Endothelial cell (in vitro differentiated cells): ENCODE measurements at regions not wholly inside any gene's neighbourhood (a gene's known extent, or its start where the extent isn't known, plus 50 kb on each side); places are given as distances from the start of the nearest gene placed in this dataset.

Source experiments
- DNase-seq: peaks from one replicate; pipeline ENCODE4 v3.0.0; 2021; ENCODE audit warnings: low spot score
- H3K27ac Mint-ChIP-seq: one replicate; pipeline ENCODE4 v1.8.0; 2021; ENCODE audit warnings: mixed read lengths, inconsistent platforms; ENCODE audit not compliant: unreplicated experiment
- H3K27me3 Mint-ChIP-seq: one replicate; pipeline ENCODE4 v1.8.0; 2021; ENCODE audit warnings: mild to moderate bottlenecking, moderate library complexity, mixed read lengths, inconsistent platforms; ENCODE audit not compliant: unreplicated experiment
- H3K36me3 Mint-ChIP-seq: one replicate; pipeline ENCODE4 v1.8.0; 2021; ENCODE audit warnings: mild to moderate bottlenecking, low read depth, mixed read lengths, inconsistent platforms; ENCODE audit not compliant: unreplicated experiment
- H3K4me1 Mint-ChIP-seq: one replicate; pipeline ENCODE4 v1.8.0; 2021; ENCODE audit warnings: mild to moderate bottlenecking, mixed read lengths, inconsistent platforms; ENCODE audit not compliant: unreplicated experiment
- H3K4me3 Mint-ChIP-seq: one replicate; pipeline ENCODE4 v1.8.0; 2021; ENCODE audit warnings: mild to moderate bottlenecking, mixed read lengths, inconsistent platforms; ENCODE audit not compliant: unreplicated experiment
- H3K9me3 Mint-ChIP-seq: one replicate; pipeline ENCODE4 v1.8.0; 2021; ENCODE audit warnings: mixed read lengths, inconsistent platforms; ENCODE audit not compliant: unreplicated experiment
- TF ChIP-seq, protein P1 (sequence below): fragments of 200-600 bp; sonication (generic); IDR thresholded peaks from one replicate; pipeline ENCODE4 v1.5.0; 2021; ENCODE audit warnings: antibody characterized with exemption; ENCODE audit not compliant: unreplicated experiment

- H3K36me3 Mint-ChIP-seq, result no peaks in the 10 kb centered on the region
- TF ChIP-seq, protein P1, sequence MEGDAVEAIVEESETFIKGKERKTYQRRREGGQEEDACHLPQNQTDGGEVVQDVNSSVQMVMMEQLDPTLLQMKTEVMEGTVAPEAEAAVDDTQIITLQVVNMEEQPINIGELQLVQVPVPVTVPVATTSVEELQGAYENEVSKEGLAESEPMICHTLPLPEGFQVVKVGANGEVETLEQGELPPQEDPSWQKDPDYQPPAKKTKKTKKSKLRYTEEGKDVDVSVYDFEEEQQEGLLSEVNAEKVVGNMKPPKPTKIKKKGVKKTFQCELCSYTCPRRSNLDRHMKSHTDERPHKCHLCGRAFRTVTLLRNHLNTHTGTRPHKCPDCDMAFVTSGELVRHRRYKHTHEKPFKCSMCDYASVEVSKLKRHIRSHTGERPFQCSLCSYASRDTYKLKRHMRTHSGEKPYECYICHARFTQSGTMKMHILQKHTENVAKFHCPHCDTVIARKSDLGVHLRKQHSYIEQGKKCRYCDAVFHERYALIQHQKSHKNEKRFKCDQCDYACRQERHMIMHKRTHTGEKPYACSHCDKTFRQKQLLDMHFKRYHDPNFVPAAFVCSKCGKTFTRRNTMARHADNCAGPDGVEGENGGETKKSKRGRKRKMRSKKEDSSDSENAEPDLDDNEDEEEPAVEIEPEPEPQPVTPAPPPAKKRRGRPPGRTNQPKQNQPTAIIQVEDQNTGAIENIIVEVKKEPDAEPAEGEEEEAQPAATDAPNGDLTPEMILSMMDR, result no peak
- no peak for DNase-seq
- H3K27ac Mint-ChIP-seq, result no peak overlapping the region
- peaks cover 6% of the 10 kb centered on the region for H3K4me1 Mint-ChIP-seq
- no peak overlapping the region for H3K4me3 Mint-ChIP-seq
- H3K9me3 Mint-ChIP-seq, result no peaks in the 10 kb centered on the region
- H3K27me3 Mint-ChIP-seq, result no peaks in the 10 kb centered on the region
These were observed 500.1 kb downstream of the PYDC2 start for GRCh38 chr3:191961022-191961421.

GRCh38 chr3:191961529-191961928, 500.6 kb downstream of the PYDC2 start:
- H3K4me1 Mint-ChIP-seq, result peaks cover 7% of the 10 kb centered on the region
- H3K27ac Mint-ChIP-seq, result no peak overlapping the region
- no peaks in the 10 kb centered on the region for H3K27me3 Mint-ChIP-seq
- TF ChIP-seq, protein P1, result no peak
- no peak for DNase-seq
- H3K4me3 Mint-ChIP-seq, result no peak overlapping the region
- H3K9me3 Mint-ChIP-seq, result no peaks in the 10 kb centered on the region
- no peaks in the 10 kb centered on the region for H3K36me3 Mint-ChIP-seq

DNA sequence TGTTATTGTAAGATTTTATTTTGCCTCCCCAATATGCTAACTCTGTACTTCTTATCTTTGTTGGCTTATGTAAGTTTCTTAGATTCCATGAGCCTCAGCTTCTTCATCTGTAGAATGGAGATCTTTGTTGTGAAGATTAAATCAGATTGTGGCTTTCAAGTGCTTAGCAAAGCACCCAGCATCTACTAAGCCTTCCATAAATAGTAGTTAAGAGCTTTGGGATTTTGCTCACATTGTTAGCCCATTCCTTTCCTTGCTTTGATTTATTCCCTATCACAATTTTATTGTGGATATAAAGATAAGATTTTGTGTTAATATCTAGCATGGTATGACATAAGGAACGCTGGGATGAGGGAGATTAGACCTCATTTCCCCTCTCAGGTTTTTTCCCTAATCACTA, 501.4 kb downstream of the PYDC2 start:
- Mint-ChIP-seq H3K36me3 (no peaks in the 10 kb centered on the region), H3K27me3 (no peaks in the 10 kb centered on the region), H3K4me3 (no peak overlapping the region), H3K9me3 (no peaks in the 10 kb centered on the region), H3K4me1 (peaks cover 7% of the 10 kb centered on the region), H3K27ac (no peak overlapping the region)
- TF ChIP-seq, protein P1, result no peak
- no peak for DNase-seq

DNA sequence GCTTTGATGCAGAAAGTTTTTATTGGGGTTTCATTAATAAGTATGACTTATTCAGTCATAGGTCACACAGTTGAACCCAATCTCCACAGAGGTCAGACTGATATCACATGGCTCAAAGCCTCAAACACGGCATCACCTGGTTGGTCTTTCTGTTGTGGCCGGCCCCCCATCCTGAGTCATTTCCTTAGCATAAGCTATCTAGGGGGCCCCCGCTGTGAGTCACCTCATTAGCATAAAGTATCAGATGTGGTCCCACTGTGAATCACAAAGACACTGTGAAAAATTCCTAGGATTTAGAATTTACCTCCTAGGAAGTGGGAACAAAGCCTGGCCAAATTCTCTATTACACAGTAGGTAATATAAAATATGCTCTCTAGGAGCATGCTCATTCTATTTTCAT, 502.2 kb downstream of the PYDC2 start:
- Mint-ChIP-seq H3K27me3 (no peaks in the 10 kb centered on the region), H3K4me1 (peaks cover 7% of the 10 kb centered on the region), H3K4me3 (no peak overlapping the region), H3K9me3 (no peaks in the 10 kb centered on the region), H3K36me3 (no peaks in the 10 kb centered on the region), H3K27ac (no peak overlapping the region)
- DNase-seq, result no peak
- TF ChIP-seq, protein P1, result no peak

- Mint-ChIP-seq H3K36me3 (no peaks in the 10 kb centered on the region), H3K4me1 (peaks cover 3% of the 10 kb centered on the region), H3K4me3 (no peak overlapping the region), H3K27ac (no peak overlapping the region), H3K9me3 (no peaks in the 10 kb centered on the region), H3K27me3 (no peaks in the 10 kb centered on the region)
- TF ChIP-seq, protein P1, result no peak
- DNase-seq, result no peak
These were observed 505.6 kb downstream of the PYDC2 start for GRCh38 chr3:191966556-191966955.
